ENCODE measurements at regions not wholly inside any gene's neighbourhood (a gene's known extent, or its start where the extent isn't known, plus 50 kb on each side); places are given as distances from the start of the nearest gene placed in this dataset.

DNA sequence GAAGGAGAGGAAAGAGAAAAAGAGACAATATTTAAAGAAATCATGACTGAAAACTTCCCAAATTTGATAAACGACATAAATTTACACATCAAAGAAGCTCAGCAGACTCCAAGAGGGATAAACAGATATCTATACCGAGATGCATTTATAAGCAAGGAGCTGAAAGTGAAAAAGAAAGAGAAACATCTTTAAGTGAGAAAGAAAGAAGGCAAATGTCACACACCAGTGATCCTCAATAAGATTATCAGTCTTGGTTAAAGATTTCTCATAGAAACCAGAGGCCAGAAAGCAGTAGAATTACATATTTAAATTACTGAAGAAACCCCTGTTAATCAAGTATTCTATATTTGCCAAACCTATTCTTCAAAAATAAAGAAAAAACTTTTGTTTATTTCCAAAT, 424.2 kb downstream of the SLC16A7 start:
- in situ Hi-C loops (cut with HindIII; ENCODE audit: low sequenced_read_pairs) = no loop called here
- no peak for DNase-seq (ENCODE audit: low spot score)

DNA sequence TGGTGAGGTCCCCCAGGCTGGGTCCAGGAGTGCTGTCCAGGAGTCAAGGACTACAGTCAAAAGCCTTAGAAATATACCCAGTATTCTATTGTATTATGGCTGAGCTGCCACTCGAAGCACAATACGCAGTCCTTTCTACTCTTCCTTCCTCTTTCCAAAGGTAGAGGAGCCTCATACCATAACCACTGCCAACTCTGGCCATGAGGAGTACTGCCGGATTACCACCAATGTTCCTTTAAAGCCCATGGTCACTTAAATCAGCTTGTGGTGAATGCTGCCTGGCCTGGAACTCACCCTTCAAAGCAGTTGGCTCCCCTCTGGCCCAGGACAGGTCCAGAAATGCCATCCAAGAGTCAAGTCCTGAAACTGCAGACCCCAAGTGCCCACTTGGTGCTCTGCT, 425.4 kb downstream of the SLC16A7 start:
- no peak for DNase-seq (ENCODE audit: low spot score)
- in situ Hi-C loops (cut with HindIII; ENCODE audit: low sequenced_read_pairs) = no loop called here

DNA sequence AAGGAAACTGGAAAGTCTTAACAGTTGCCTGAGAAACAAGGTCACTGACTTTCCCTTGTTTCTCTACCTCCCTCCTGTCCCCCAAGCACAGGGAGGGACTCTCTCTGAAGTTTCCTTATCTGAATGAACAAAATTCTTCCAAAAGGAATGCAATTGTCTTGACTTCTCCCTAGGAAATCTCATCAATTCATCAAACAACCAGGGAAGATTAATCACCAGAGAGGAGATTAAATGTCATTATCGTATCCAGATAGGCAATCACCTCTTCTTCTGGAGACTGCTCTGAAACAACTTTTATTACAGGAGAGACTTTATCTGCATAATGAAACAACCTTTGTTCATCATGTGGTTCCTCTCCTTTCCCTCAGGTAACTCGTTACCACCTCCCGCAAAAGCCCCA, 431.4 kb downstream of the SLC16A7 start:
- in situ Hi-C loops (cut with HindIII; ENCODE audit: low sequenced_read_pairs) = no loop called here
- DNase-seq (ENCODE audit: low spot score) = no peak

DNA sequence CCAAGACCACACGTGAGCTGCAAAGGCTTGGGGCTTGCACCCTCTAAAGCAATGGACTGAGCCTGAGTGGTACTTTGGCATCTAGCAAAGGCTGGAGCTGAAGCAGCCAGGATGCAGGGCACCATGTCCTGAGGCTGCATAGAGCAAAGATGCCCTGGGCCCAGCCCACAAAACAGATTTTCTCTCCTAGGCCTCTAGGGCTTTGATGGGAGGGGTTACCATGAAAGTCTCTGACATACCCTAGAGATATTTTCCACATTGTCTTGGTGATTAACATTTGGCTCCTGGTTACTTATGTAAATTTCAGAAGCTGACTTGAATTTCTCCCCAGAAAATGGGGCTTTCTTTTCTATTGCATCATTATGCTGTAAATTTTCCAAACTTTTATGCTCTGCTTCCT, 438.3 kb downstream of the SLC16A7 start:
- in situ Hi-C loops (cut with HindIII; ENCODE audit: low sequenced_read_pairs) = no loop called here

DNA sequence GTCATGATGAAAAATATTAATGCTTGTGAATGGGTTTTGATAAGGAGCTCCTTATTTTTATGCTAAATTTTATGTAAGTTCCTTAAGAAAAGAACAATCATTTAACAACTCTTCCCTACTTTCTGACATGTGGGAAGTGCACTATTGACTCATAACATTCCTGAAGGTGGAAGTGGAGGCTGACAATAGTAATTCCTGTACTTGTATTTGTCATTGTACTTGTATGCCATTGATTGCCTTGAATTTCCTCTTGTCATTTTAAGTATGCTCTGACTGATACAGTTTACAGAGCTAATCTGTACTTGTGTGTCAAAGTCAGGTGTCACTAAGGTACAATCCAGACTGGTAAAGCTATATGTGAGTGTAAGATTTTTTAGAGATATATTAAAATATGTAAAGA, 440.0 kb downstream of the SLC16A7 start:
- no peak for DNase-seq (ENCODE audit: low spot score)
- in situ Hi-C loops (cut with HindIII; ENCODE audit: low sequenced_read_pairs) = no loop called here

More for the DNA sequence above, 438.3 kb downstream of the SLC16A7 start:
- DNase-seq (ENCODE audit: low spot score) = no peak

DNA sequence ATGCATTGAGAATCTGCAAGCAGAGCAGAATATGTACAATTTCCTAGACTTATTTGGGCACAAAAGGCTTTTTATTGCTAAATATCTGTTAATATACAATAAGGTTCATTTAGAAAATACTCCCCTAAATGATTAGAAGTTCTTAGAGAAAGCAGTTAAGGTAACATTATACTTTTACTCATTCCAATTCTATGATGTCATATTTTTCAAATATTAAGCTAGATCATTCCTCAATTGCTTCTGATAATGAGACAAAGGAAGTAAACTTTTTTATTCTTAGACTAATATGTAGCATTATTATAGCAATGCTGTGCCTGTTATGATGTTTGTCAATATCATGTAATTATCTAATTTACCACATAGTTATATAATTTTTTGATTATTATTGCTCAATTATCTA, 447.0 kb downstream of the SLC16A7 start:
- in situ Hi-C loops (cut with HindIII; ENCODE audit: low sequenced_read_pairs) = no loop called here
- no peak for DNase-seq (ENCODE audit: low spot score)

DNA sequence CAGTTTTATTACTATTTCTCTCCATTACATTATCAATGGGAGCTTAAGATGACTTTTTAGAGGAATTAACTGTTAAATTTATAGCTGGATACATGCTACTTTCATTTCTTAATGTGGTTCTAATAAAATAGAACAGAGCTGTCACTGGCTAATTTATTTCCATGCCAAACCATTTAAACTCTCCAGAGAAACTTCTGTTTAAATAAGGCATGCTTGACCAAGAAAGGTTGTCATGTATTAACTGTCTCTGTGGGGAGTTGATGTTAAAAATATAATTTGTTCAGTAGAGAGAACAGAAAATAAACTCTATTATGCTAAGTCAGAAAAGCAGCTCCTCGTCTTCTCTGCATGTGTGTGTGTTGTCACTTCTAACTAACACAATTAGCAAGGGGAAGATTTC, 447.4 kb downstream of the SLC16A7 start:
- in situ Hi-C loops (cut with HindIII; ENCODE audit: low sequenced_read_pairs) = no loop called here

DNA sequence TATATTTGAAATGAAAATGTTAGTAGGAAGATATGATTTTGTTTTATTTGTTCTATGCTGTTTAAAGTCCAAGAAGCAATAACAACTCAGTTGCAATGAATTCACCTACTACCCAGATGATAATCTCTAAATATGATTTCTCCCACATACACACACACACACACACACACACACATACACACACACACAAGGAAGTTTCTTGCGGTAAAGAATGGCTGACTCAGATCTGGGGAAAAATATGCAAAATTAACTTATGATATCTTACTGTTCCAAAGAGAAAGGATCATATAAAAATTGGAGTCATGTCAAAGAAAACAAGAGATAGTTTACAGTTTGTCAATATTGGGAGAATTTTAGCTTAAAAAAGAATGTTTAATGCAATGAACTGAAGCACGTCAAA, 456.7 kb downstream of the SLC16A7 start:
- in situ Hi-C loops (cut with HindIII; ENCODE audit: low sequenced_read_pairs) = no loop called here
- no peak for DNase-seq (ENCODE audit: low spot score)

More for the DNA sequence above, 447.4 kb downstream of the SLC16A7 start:
- no peak for DNase-seq (ENCODE audit: low spot score)

DNA sequence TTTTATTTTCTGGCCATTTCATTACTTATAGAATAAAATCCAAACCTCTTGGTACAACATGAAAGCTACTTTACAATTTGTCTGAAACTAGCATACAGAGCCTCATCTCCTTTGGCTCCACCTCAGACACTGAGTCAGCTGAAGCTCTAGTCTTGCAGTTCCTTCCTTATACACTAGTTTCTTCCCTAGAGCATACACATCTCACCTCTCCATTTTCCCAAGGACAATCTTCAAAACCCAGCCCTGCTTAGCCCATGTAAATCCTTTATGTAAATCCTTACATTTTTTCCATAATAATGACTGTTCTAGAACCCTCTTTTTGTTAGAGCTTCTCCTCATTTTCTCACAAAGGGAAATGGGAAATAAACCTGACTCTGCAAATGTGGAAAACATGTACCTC, 463.4 kb downstream of the SLC16A7 start:
- in situ Hi-C loops (cut with HindIII; ENCODE audit: low sequenced_read_pairs) = no loop called here
- DNase-seq (ENCODE audit: low spot score) = no peak

DNA sequence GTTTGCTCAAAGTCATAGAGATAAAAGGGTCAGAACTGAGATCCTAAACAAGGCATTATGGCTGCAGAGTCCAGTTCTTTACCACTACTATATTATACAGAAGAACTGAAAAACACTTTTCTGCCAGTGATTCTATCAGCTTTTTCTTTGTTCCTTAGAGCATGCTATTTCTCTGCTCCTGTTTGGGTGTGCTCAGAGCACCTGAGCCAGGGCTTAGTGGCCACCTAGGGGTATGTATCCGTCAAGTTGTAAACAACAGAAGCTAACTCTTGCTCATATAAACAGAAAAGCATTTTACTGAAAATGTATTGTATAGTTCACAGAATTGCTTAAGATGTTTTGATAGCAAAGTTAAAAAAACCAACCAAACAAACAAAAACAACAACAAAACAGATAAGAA, 470.8 kb downstream of the SLC16A7 start:
- in situ Hi-C loops (cut with HindIII; ENCODE audit: low sequenced_read_pairs) = no loop called here
- no peak for DNase-seq (ENCODE audit: low spot score)

DNA sequence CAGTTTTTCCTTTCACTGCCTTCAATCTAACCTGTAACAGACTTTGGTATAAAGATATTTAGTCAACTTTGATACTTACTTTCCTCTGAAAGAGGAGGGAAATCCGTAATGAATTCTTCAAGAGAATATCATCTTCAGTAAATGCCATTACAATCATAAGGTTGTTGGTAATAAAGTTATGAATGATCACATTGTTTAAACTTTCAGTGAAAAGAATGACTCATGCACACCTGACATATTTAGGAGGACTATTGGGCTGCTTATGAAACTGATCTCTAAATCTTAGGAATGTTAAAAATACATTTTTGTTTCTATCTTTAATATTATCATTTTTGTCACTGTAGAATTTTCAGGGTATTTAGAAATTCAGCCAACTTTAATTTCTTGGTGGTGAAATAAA, 474.7 kb downstream of the SLC16A7 start:
- in situ Hi-C loops (cut with HindIII; ENCODE audit: low sequenced_read_pairs) = no loop called here
- DNase-seq (ENCODE audit: low spot score) = no peak

DNA sequence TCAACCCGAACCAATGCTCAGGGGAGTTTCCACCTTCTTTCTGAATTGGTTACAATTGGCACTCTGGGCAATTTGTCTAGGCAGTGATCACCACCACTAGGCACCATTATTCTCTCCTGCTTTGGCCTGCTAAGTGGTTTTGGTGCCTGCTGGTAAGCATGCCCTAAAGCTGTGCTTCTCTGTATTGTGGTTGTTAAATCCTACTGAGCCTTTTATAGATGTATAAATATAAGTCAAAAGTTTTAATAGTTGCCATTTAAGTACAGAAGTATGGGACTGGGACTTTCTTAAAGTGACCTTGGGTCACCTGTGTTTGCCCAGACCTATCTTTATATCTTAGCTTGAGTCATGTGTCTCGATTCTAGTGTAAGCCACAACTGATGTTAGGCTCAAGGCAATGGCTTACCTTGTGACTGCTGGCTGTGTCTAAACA, 475.9 kb downstream of the SLC16A7 start:
- in situ Hi-C loops (cut with HindIII; ENCODE audit: low sequenced_read_pairs) = no loop called here
- DNase-seq (ENCODE audit: low spot score) = no peak

DNA sequence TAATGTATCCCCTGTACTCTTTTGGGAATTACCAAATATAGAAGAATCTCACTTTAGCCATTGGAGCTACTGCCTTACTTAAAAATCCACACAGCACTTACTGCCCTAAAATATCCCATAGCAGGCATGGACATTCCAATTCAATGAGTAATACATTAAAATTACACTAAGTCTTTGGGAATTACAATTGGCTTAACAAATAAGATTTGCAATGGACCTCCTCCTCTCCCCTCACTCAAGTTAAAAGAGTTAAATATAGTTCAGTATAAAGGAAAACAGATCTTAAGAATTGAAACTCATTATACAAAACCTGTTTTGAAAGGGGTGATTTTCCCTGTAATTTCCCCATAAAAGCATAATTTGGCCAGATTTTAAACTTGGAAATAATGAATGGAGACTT, 477.1 kb downstream of the SLC16A7 start:
- no peak for DNase-seq (ENCODE audit: low spot score)

DNA sequence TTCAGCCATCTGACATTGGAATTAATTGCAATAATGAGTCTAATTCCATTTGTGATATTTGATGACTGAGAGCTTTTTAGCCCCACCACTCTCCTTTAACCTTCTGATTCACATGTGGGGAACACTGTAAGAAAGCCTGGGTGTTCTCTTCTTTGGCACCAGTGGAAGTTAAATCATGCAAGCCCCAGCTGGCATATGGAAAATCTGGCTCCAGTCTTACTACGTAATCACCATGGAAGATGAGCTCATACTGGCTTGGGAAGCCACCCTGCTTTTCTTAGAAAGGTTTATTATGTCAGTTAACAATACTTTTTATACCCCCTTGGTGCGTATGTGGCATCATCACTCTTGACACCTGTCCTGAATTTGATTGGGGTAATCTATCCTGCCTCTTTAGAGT, 479.3 kb downstream of the SLC16A7 start:
- DNase-seq (ENCODE audit: low spot score) = no peak
- in situ Hi-C loops (cut with HindIII; ENCODE audit: low sequenced_read_pairs) = no loop called here

More for the DNA sequence above, 477.1 kb downstream of the SLC16A7 start:
- in situ Hi-C loops (cut with HindIII; ENCODE audit: low sequenced_read_pairs) = no loop called here

DNA sequence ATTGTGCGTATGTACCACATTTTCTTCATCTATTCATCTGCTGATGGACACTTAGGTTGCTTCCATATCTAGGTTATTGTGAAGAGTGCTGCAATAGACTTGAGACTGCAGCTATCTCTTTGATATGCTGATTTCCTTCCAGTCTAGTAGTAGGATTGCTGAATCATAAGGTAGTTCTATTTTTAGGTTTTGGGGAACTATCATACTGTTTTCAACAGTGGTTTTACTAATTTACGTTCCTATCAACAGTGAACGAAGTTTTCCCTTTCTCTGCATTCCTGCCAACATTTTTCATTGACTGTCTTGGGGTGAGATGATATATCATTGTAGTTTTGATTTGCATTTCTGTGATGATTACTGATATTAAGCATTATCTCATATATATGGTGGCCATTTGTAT, 482.2 kb downstream of the SLC16A7 start:
- in situ Hi-C loops (cut with HindIII; ENCODE audit: low sequenced_read_pairs) = no loop called here
- no peak for DNase-seq (ENCODE audit: low spot score)

DNA sequence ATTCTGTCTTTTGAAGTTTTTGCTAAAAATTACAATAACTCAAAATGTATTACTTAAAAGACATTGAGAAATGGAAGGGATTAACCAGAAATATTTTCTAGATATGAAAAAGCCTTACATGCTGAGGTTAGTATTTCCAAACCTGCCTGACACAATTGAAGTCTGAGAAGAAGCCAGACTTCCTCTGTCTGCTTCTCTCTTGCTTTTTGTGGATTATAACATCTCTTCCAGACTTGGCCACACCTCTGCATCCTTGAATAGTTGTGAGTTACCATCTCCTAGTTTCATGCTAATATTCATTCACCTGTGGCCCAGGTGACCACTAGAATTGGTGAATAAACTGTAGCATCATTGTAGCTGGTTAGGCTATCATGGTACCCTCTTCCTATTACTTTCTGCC, 497.6 kb downstream of the SLC16A7 start:
- DNase-seq (ENCODE audit: low spot score) = no peak
- in situ Hi-C loops (cut with HindIII; ENCODE audit: low sequenced_read_pairs) = no loop called here

DNA sequence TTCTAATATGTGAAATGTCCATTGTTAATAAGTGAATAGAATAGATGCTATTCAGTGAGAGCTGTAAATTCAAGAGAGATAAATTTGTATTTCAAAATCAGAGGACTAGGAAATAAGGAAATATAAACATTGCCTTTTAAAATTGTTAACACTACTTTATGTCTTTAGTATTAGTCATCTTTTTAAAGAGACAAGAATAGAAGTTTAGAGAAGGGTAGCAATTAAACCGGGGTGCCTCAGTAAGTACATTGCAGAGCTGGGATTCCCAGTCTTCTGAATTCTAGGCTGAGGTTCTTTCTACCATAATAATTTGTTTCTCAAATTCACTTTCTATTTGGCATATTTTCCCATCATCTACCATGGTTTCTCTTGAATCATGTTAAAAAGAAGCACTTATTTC, 498.6 kb downstream of the SLC16A7 start:
- in situ Hi-C loops (cut with HindIII; ENCODE audit: low sequenced_read_pairs) = no loop called here
- no peak for DNase-seq (ENCODE audit: low spot score)

DNA sequence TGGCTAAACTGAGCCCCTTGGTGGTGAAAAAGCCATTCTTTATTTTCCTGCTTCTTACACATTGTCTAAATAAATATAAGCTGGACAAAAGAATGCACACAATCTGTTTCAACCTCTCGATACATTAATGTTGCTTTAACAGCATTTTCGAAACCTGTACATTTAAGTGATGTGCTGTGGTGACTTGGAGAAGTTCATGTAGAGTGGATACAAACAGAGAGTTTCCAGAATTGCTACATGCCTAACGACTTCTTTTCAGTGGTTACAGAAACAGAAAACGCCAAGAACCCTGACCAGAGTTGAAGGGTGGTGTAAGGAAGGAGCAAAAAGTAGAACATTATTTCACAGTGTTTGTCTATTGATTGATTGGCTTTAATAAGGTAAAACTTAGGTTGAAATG, 500.9 kb downstream of the SLC16A7 start:
- no peak for DNase-seq (ENCODE audit: low spot score)
- in situ Hi-C loops (cut with HindIII; ENCODE audit: low sequenced_read_pairs) = no loop called here

DNA sequence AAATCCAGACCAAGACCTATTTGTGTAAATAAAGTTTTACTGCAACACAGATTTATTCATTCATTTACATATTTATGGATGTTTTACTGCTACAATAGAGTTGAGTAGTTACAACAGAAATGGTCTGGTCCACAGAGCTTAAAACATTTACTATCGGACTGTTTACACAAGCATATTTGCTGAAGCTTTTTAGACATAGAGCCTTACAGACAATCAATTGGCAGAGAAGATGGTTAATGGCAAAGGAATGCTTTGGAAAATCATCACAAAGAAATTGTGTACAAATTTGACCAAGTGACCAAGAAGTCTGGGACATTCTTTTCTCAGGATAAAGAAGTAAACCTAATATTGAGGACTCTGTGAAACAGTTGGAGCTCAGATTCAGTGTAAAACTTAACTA, 504.3 kb downstream of the SLC16A7 start:
- no peak for DNase-seq (ENCODE audit: low spot score)
- in situ Hi-C loops (cut with HindIII; ENCODE audit: low sequenced_read_pairs) = no loop called here

DNA sequence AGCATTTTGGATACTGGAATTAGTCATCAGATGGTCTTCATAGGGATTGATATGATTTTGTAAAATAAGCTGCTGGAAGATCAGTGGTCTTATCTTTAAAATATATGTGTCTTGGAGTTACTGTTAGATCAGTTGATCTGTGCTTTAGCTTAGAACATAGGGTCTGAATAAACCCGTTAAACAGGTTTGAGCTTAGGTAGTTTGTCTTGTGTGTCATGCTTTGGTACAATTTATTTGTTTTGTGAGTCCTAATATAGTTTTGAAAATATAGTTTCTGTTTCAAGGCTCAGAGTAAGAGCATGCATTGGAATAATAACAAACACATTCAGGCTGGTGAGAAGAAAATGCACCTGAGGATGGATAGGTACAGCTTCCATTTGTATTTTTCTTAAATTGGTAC, 505.0 kb downstream of the SLC16A7 start:
- in situ Hi-C loops (cut with HindIII; ENCODE audit: low sequenced_read_pairs) = no loop called here
- DNase-seq (ENCODE audit: low spot score) = no peak

DNA sequence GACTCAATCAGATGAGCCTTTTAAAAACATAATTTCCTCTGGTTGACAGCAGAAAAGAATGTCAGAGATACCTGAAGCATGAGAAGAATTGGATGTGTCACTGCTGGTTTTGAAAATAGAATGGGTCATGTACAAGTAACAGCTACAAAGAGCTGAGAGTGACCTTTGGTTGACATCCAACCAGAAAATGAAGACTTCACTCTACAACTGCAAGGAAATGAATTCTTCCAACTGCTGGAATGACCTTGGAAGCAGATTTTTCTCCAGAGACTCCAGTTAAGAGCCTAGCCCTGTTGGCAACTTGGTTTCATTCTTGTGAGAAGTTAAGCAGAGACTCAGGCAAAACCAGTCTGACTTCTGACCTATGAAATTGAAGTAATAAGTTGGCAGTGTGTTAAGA, 505.9 kb downstream of the SLC16A7 start:
- DNase-seq (ENCODE audit: low spot score) = no peak

DNA sequence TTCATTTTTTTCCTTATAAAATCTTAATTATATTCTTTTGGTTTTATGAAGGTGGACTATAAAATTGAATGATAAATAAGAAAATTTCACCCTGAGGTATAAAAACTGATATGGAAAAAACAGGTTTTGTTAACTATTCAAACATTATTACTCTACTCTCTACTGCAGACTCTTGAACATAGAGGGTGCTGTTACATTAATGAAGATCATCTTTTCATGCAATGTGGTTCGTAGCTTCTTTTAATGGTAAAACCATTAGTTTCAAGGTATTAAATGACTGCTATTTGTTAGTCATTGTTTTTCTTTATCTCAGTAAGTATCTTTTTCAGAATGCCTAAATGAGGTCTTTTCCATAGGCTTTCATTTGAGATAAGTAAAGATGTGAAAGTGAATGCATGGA, 510.4 kb downstream of the SLC16A7 start:
- DNase-seq (ENCODE audit: low spot score) = no peak
- in situ Hi-C loops (cut with HindIII; ENCODE audit: low sequenced_read_pairs) = no loop called here

More for the DNA sequence above, 505.9 kb downstream of the SLC16A7 start:
- in situ Hi-C loops (cut with HindIII; ENCODE audit: low sequenced_read_pairs) = no loop called here

All from G401 (cell line).